Caco-2 (cell line): ENCODE measurements at regions not wholly inside any gene's neighbourhood (a gene's known extent, or its start where the extent isn't known, plus 50 kb on each side); places are given as distances from the start of the nearest gene placed in this dataset.
"Not testable (repeated sequence)": the region's sequence is repeated elsewhere in the genome, so short reads cannot be mapped to it uniquely, and the experiment has no call there.

Experiments used
- BruUV-seq: library from RNA; stranded (reverse); fragments of 400-500 nt; replicated peaks from 2 replicates; lab custom pipeline; 2021; lab: Mats Ljungman, UMichigan
- CTCF ChIA-PET: fragments of 300-600 bp; sonication (Branson Sonifier 250); formaldehyde crosslinking; loops from one replicate; lab custom pipeline; 2022; ENCODE audit warnings: antibody characterized with exemption; lab: Charles Lee
- POLR2A ChIA-PET: fragments of 300-600 bp; sonication (Branson Sonifier 250); formaldehyde crosslinking; loops from one replicate; lab custom pipeline; 2022; ENCODE audit warnings: antibody characterized with exemption; lab: Charles Lee
- DNase-seq, 2 experiments: peaks; one replicate each; pipeline versions ENCODE4 v3.0.0 to v3.0.0-alpha.2; 2020 to 2022
- H3K27me3 ChIP-seq: replicated peaks from 2 replicates; pipeline ENCODE4 v1.6.0; 2011; ENCODE audit warnings: low read length; ENCODE audit not compliant: control insufficient read depth, insufficient read depth
- H3K36me3 ChIP-seq: 2 replicates; pipeline ENCODE4 v1.5.1; 2011; ENCODE audit warnings: low read length; ENCODE audit not compliant: control insufficient read depth, insufficient read depth
- H3K4me1 ChIP-seq: fragments of 250-450 bp; sonication (Bioruptor Pico); 2 replicates; pipeline ENCODE4 v1.5.1; 2020; ENCODE audit warnings: mild to moderate bottlenecking
- H3K4me3 ChIP-seq: 2 replicates; pipeline ENCODE4 v1.5.1; 2011; ENCODE audit warnings: low read depth, mild to moderate bottlenecking, control low read depth, low read length
- H3K9me3 ChIP-seq: fragments of 250-450 bp; sonication (Bioruptor Pico); 2 replicates; pipeline ENCODE4 v1.5.1; 2020; ENCODE audit warnings: mild to moderate bottlenecking, moderate library complexity
- H3K27ac Mint-ChIP-seq: one replicate; pipeline ENCODE4 v1.8.0; 2022; ENCODE audit warnings: mixed read lengths; ENCODE audit not compliant: unreplicated experiment
- H3K27me3 Mint-ChIP-seq: one replicate; pipeline ENCODE4 v1.8.0; 2022; ENCODE audit warnings: mixed read lengths; ENCODE audit not compliant: insufficient read depth, unreplicated experiment
- H3K36me3 Mint-ChIP-seq: one replicate; pipeline ENCODE4 v1.8.0; 2022; ENCODE audit warnings: mild to moderate bottlenecking, mixed read lengths; ENCODE audit not compliant: insufficient read depth, unreplicated experiment
- H3K4me1 Mint-ChIP-seq: one replicate; pipeline ENCODE4 v1.8.0; 2022; ENCODE audit warnings: low read depth, mixed read lengths; ENCODE audit not compliant: unreplicated experiment
- H3K4me3 Mint-ChIP-seq: one replicate; pipeline ENCODE4 v1.8.0; 2022; ENCODE audit warnings: mild to moderate bottlenecking, moderate library complexity, mixed read lengths; ENCODE audit not compliant: unreplicated experiment
- H3K9me3 Mint-ChIP-seq: one replicate; pipeline ENCODE4 v1.8.0; 2022; ENCODE audit warnings: mixed read lengths; ENCODE audit not compliant: unreplicated experiment
- CTCF ChIP-seq, 2 experiments: fragments of 200-600 bp in 1 of 2; IDR thresholded peaks; 1 replicate in 1 of 2; 2 replicates in 1 of 2; pipeline versions ENCODE4 v1.5.1 to v1.8.0; 2011 to 2022; ENCODE audit warnings: antibody characterized with exemption in 1 of 2, control low read depth in 1 of 2, inconsistent platforms in 1 of 2, low read depth in 1 of 2, low read length in 1 of 2, mild to moderate bottlenecking in 1 of 2, moderate library complexity in 1 of 2; ENCODE audit not compliant: insufficient read depth in 1 of 2, severe bottlenecking in 1 of 2, unreplicated experiment in 1 of 2
- intact Hi-C: fragments of 100-400 bp; cut with micrococcal nuclease; formaldehyde crosslinking; loops from one replicate; pipeline ENCODE4 v1.10.0; 2022; ENCODE audit not compliant: unreplicated experiment

GRCh38 chr14:21796916-21797315, 123.3 kb upstream of the OR4E1 start:
- BruUV-seq, result no TSS peak
- Histone ChIP-seq H3K27me3 (no peaks in the 10 kb centered on the region), H3K36me3 (no peaks in the 10 kb centered on the region), H3K4me3 (no peak overlapping the region), H3K9me3 (no peaks in the 10 kb centered on the region; the same call in 1 of the 2 replicates), H3K4me1 (no peaks in the 10 kb centered on the region)
- peaks cover 20% of the 10 kb centered on the region for H3K9me3 Mint-ChIP-seq
- no peaks in the 10 kb centered on the region for H3K4me1 Mint-ChIP-seq
- ChIA-PET CTCF (no interaction called here), POLR2A (no interaction called here)
- no peak for DNase-seq
- H3K4me3 Mint-ChIP-seq, result no peak overlapping the region
- H3K36me3 Mint-ChIP-seq, result no peaks in the 10 kb centered on the region
- no peak for TF ChIP-seq CTCF (IDR thresholded peaks at IDR 0.05; ENCODE audit: insufficient read depth in 1 of 2, low read depth in 1 of 2, low read length in 1 of 2, severe bottlenecking in 1 of 2, unreplicated experiment in 1 of 2)
- H3K27ac Mint-ChIP-seq, result no peak overlapping the region
- intact Hi-C loops, result no loop called here
- peaks cover 7% of the 10 kb centered on the region for H3K27me3 Mint-ChIP-seq

GRCh38 chr14:21795456-21795855, 121.8 kb upstream of the OR4E1 start:
- no peak for DNase-seq
- Mint-ChIP-seq H3K4me1 (no peaks in the 10 kb centered on the region), H3K4me3 (no peak overlapping the region), H3K9me3 (peaks cover 20% of the 10 kb centered on the region), H3K27me3 (peaks cover 8% of the 10 kb centered on the region), H3K27ac (no peak overlapping the region), H3K36me3 (no peaks in the 10 kb centered on the region)
- Histone ChIP-seq H3K27me3 (no peaks in the 10 kb centered on the region), H3K4me1 (no peaks in the 10 kb centered on the region), H3K36me3 (no peaks in the 10 kb centered on the region), H3K9me3 (no peaks in the 10 kb centered on the region; the same call in 1 of the 2 replicates), H3K4me3 (no peak overlapping the region)
- BruUV-seq, result no TSS peak
- ChIA-PET POLR2A (no interaction called here), CTCF (no interaction called here)
- intact Hi-C loops, result no loop called here
- no peak for TF ChIP-seq CTCF (IDR thresholded peaks at IDR 0.05; ENCODE audit: insufficient read depth in 1 of 2, low read depth in 1 of 2, low read length in 1 of 2, severe bottlenecking in 1 of 2, unreplicated experiment in 1 of 2)

- TF ChIP-seq CTCF (IDR thresholded peaks at IDR 0.05; ENCODE audit: insufficient read depth in 1 of 2, low read depth in 1 of 2, low read length in 1 of 2, severe bottlenecking in 1 of 2, unreplicated experiment in 1 of 2), result no peak
- Histone ChIP-seq H3K36me3 (no peaks in the 10 kb centered on the region), H3K4me3 (no peak overlapping the region), H3K9me3 (no peaks in the 10 kb centered on the region; the same call in 1 of the 2 replicates), H3K4me1 (no peaks in the 10 kb centered on the region), H3K27me3 (no peaks in the 10 kb centered on the region)
- intact Hi-C loops, result no loop called here
- no peaks in the 10 kb centered on the region for H3K36me3 Mint-ChIP-seq
- no TSS peak for BruUV-seq
- ChIA-PET POLR2A (no interaction called here), CTCF (no interaction called here)
- H3K4me1 Mint-ChIP-seq, result no peaks in the 10 kb centered on the region
- H3K4me3 Mint-ChIP-seq, result no peak overlapping the region
- peaks cover 8% of the 10 kb centered on the region for H3K27me3 Mint-ChIP-seq
- H3K9me3 Mint-ChIP-seq, result peaks cover 17% of the 10 kb centered on the region
- no peak overlapping the region for H3K27ac Mint-ChIP-seq
- DNase-seq, result no peak
These were observed 118.1 kb upstream of the OR4E1 start for GRCh38 chr14:21791749-21792148.

- H3K4me3 ChIP-seq, H3K27me3 ChIP-seq, intact Hi-C loops, DNase-seq, H3K27ac Mint-ChIP-seq, H3K36me3 Mint-ChIP-seq, POLR2A ChIA-PET, H3K4me3 Mint-ChIP-seq, BruUV-seq, H3K4me1 ChIP-seq, H3K4me1 Mint-ChIP-seq, H3K9me3 ChIP-seq, CTCF ChIA-PET, H3K36me3 ChIP-seq, H3K9me3 Mint-ChIP-seq: not testable (repeated sequence)
- peaks cover 11% of the 10 kb centered on the region for H3K27me3 Mint-ChIP-seq
These were observed 115.1 kb upstream of the OR4E1 start for GRCh38 chr14:21788687-21789086.

GRCh38 chr14:21787242-21787641, 113.6 kb upstream of the OR4E1 start:
- intact Hi-C loops, CTCF ChIA-PET, H3K4me3 ChIP-seq, H3K27me3 Mint-ChIP-seq, H3K4me1 Mint-ChIP-seq, H3K9me3 ChIP-seq, H3K9me3 Mint-ChIP-seq, DNase-seq, H3K27me3 ChIP-seq, H3K36me3 Mint-ChIP-seq, POLR2A ChIA-PET, H3K36me3 ChIP-seq, BruUV-seq, H3K4me1 ChIP-seq, H3K27ac Mint-ChIP-seq, H3K4me3 Mint-ChIP-seq: not testable (repeated sequence)
